NCI-H345 treated with DMSO at 0.1 percent for 48 hours (cell line): ENCODE measurements at regions not wholly inside any gene's neighbourhood (a gene's known extent, or its start where the extent isn't known, plus 50 kb on each side); places are given as distances from the start of the nearest gene placed in this dataset.

Experiments used
- DNase-seq: peaks from one replicate; lab custom pipeline; 2025; ENCODE audit not compliant: unreplicated experiment; lab: John Stamatoyannopoulos, UW

GRCh38 chr11:91872243-91872642, 352.4 kb upstream of the FAT3 start:
- no peak for DNase-seq

DNA sequence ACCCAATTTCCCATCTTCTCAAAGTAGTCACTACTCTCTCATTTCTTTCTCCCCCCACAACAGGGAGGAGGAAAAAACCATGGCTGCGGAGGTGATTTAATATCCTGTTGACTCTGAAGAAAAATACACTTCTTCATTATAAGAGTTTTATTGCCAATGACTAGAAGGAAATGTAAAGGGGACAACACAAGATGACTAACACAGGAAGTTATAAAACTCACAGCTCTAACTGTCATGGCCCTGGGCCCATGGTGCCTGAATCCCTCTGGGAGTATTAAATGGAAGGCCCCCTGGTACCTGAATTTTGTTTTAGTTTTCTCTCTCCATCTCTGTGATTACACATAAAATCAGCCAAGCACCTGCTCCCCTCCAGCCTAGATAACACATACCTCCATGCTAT, 352.8 kb upstream of the FAT3 start:
- no peak for DNase-seq

DNA sequence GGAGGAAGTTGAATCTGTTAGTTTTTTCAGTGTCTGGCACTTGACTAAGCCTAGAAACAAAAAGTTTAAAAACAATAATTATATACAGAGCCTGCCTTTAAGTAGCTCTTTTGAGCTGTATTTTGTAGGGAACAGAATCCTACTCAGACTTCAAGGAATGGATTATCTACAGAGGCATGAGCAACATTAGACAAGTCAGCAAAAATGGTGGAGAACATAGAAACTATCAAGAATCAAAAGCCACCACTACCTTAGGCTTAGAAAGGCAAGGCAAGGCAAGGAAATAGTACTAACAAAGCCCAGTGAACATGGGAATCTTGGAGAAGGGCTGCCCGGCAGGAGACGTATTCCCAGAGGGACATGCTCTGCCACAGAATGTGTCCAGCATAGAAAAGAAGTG, 353.6 kb upstream of the FAT3 start:
- no peak for DNase-seq

DNA sequence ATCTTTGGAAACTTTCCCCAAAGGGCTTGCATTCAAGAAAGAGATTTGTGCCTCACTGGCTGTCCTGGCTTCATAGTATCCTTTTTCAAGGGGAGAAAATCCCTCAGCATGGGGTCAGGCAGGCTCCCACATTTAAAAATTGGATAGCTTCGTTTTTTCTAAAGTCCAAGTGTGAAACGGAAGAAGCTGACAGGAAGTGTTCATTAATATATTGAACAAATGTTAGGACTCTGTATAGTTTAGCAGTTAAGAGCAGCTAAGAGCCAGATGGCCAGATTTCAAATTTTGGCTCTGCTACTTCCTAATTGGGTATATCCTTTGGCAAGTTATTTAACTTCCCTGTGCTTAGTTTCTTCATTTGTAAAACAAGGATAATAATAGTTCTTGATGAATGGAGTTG, 354.9 kb upstream of the FAT3 start:
- no peak for DNase-seq

GRCh38 chr11:91866642-91867041, 358.0 kb upstream of the FAT3 start:
- no peak for DNase-seq

GRCh38 chr11:91860661-91861060, 364.0 kb upstream of the FAT3 start:
- no peak for DNase-seq

GRCh38 chr11:91859666-91860065, 365.0 kb upstream of the FAT3 start:
- DNase-seq = no peak

- no peak for DNase-seq
Measured at GRCh38 chr11:91857179-91857578, 367.4 kb upstream of the FAT3 start.

GRCh38 chr11:91854780-91855179, 369.8 kb upstream of the FAT3 start:
- DNase-seq = no peak

DNA sequence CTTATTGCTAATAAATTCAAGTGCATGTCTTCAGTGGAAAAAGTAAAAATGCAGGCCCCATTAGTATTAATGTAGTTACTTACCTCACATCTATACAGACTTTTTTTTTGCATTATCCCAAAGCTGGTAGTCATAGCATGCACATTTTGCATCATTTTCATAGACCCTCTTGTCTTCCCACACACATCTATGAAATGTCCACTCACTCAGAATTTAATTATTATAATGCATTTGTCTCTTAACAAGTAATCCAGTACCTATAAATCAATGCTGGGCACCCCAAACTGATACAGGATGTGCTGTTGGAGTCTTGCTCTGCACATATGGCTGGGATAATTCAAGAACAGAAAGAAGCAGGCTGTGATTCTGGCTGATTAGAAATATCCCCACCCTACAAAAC, 370.4 kb upstream of the FAT3 start:
- DNase-seq = no peak

DNA sequence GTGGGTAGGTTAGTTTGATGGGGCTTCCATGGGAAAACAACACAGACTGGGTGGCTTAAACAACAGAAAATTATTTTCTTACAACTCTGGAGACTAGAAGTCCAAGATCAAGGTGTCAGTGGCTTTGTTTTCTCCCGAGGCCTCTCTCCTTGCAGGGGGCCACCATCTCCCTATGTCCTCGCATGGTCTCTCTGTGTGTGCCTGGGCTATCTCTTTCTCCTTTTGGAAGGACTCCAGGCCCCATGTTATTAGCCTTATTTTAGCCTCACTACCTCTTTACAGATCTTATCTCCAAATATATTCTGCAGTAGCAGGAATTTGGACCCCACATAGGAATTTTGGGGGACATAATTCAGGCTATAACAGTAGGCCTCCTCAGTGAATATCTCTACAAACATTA, 372.7 kb upstream of the FAT3 start:
- DNase-seq = no peak

- no peak for DNase-seq
Measured at GRCh38 chr11:91850533-91851275, 373.9 kb upstream of the FAT3 start.

DNA sequence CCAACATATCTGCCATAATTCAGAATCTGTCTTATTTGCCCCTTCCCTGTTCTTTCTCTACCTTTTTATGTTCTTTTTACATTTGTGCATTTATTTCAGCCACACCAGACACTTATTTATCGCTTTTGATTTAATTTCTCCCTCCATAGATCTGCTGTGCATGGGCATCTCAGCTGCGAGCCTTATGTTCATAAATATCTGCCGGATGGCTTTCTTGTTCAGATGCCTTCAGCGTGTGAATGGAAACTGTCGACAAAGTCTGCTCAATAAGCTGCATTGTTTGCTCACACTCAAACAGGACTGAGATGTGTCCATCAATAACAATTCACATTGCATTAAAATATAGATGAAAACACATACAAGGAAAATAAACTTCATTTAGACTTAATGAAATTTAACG, 374.6 kb upstream of the FAT3 start:
- DNase-seq = no peak

GRCh38 chr11:91846649-91847048, 378.0 kb upstream of the FAT3 start:
- DNase-seq = no peak

DNA sequence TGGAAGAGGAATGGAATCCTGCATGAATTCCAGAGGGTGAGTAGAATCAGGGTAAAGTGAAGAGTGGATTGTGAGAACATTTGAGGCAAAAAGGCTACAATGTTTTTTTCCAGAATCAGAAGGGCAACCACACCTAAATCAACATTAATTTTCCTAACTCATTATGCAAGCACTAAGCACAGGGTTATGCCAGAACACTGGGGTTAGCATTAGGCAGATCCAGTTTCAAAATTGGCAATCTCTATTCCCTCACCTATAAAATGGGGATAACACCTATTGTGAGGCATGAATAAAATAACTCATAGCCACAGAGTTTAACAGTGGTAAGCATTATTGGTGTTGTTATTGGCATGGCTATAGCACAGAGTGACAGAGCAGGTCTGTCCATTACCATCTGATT, 378.6 kb upstream of the FAT3 start:
- no peak for DNase-seq

- no peak for DNase-seq
Measured at GRCh38 chr11:91840640-91841240, 383.9 kb upstream of the FAT3 start.

DNA sequence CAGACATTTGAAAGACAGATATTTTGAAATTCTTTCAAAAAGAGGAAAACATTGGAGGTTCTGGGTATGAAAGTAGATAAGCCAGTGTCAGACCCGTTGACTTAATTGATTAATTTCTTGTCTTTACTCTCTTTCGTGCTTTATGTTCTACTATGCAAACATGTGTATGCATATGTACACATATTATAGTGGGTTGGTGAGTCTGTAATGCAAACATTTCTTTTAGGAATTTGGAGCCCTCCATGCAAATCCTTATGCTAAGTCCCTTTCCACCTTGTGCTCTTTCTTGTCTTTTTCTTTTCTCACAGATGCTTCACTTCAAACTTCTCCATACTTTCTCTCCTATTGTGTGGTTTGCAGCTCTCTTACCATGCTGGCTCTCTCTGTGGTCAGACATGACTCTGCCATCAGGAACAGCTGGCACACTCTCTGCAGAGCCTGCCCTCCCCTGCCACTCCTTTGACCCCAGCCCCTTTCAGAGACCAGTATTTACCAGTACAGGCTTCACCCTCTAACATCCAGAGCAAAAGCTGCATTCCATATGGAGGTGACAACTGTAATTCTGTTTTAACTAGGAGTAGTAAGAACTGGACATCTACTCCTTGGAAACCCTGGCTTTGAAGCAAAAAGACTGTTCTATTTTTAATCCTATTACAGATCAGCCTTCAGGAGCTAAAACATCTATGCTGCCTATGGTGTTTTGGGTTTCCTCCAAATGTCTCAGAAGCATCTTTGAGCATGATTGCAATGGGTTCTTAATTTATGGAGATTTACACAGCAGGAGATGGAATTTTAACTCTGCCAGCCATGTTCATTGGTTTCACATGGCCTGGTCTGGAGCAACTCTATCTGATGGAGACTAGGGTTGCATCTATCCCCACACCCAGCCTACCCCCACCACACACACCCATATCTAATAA, 386.9 kb upstream of the FAT3 start:
- DNase-seq = no peak

DNA sequence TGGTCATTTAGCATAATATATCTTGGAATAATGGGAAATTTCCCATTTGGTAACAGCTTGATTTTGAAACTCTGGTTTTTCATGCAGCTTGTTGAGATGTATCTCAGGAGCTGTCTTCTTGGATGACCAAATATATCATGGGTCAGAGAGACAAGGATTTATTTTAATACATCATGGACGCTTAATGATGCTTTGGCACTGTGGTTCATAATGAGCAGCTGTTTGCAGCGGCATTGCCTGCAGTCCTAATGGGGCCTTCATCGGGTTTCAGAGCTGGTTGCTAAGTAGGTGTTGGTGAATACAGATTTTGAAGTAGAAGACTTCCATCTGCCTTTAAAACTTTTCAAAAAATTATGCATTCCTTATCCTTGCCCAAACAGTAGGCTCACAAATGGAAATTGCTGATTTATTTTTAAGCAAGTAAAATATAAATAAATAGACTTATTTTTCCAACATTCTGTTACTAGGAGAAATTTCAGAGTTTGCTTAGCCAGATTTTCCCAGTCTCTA, 389.5 kb upstream of the FAT3 start:
- DNase-seq = no peak

DNA sequence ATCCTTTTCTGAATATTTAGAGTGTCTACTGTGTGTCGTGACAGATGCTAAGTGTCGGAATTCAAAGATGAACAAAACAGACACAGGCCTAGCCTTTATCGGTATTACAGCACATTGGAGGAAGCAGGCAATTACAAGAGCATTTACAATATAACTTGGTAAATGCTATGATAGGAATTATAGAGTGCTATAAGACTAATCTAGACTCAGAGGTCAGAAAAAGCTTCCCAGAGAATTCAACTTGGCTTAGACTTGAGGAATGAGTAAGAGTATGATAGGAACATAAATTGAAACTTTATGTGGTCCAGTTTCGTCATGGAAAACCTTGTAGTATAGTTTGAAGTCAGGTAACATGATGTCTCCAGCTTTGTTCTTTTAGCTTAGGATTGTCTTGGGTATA, 395.7 kb upstream of the FAT3 start:
- no peak for DNase-seq

- no peak for DNase-seq
Measured at GRCh38 chr11:91825777-91826176, 398.8 kb upstream of the FAT3 start.

DNA sequence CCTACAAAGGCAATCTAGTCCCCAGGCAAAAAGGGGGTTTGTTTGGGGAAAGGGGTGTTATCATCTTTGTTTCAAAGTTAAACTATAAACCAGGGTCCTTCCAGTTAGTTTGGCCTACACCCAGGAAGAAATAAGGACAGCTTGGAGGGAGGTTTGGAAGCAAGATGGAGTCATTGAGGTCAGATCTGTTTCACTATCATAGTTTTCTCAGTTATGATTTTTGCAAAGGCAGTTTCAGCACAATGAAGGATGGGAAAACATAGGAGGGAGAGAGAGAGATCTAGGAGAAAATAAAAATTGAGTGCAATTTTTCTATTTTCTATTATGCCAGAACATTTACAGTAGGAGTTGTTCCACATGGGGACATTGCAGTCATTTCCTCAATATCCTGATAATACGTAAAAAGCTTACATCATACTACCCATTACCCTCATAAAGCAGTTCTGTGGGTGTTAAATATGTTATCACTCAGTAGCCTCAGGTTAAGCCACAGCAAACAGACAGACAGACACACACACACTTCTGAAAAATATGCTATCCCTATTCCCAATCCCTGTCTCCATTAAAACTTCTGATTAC, 401.3 kb upstream of the FAT3 start:
- DNase-seq = no peak
